A673 (cell line): ENCODE measurements at regions not wholly inside any gene's neighbourhood (a gene's known extent, or its start where the extent isn't known, plus 50 kb on each side); places are given as distances from the start of the nearest gene placed in this dataset.

Source experiments
- EZH2 ChIP-seq: fragments of 200-600 bp; sonication (generic); IDR thresholded peaks from 2 replicates; pipeline ENCODE4 v1.6.1; 2017; ENCODE audit warnings: borderline replicate concordance, low read depth, mild to moderate bottlenecking, mixed read lengths, antibody characterized with exemption, low read length; ENCODE audit not compliant: poor library complexity, severe bottlenecking
- TF ChIP-seq, protein P1 (sequence below): fragments of 300-800, 200-600 bp; sonication (generic); conservative IDR thresholded peaks from 2 replicates; pipeline ENCODE4 v1.5.1; 2017; ENCODE audit warnings: low read depth, mild to moderate bottlenecking, antibody characterized with exemption, low read length, moderate library complexity, mixed read lengths

DNA sequence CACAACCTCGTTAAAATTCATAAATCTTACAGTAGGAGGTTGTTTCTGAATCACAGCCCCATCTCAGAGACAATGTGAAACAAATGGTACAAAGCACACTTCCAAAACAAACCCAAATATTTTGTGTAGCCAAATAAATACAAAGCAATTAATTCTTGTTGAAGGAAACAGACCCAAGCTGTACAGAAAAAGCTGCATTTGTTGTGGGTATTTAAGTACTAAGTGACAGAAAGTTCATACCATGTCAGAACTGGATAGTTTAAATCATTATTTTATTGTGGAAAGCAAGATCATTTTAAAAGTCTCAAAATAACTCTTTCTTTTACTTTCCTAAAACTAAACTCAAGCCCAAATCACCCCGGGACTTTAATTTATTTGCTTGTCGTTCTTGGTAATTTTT is 570.7 kb downstream of the ELAVL2 start:
- TF ChIP-seq EZH2, result no peak
- TF ChIP-seq, protein P1, sequence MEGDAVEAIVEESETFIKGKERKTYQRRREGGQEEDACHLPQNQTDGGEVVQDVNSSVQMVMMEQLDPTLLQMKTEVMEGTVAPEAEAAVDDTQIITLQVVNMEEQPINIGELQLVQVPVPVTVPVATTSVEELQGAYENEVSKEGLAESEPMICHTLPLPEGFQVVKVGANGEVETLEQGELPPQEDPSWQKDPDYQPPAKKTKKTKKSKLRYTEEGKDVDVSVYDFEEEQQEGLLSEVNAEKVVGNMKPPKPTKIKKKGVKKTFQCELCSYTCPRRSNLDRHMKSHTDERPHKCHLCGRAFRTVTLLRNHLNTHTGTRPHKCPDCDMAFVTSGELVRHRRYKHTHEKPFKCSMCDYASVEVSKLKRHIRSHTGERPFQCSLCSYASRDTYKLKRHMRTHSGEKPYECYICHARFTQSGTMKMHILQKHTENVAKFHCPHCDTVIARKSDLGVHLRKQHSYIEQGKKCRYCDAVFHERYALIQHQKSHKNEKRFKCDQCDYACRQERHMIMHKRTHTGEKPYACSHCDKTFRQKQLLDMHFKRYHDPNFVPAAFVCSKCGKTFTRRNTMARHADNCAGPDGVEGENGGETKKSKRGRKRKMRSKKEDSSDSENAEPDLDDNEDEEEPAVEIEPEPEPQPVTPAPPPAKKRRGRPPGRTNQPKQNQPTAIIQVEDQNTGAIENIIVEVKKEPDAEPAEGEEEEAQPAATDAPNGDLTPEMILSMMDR, result no peak
